ENCODE measurements at regions not wholly inside any gene's neighbourhood (a gene's known extent, or its start where the extent isn't known, plus 50 kb on each side); places are given as distances from the start of the nearest gene placed in this dataset.
"Not testable (repeated sequence)": the region's sequence is repeated elsewhere in the genome, so short reads cannot be mapped to it uniquely, and the experiment has no call there.

DNA sequence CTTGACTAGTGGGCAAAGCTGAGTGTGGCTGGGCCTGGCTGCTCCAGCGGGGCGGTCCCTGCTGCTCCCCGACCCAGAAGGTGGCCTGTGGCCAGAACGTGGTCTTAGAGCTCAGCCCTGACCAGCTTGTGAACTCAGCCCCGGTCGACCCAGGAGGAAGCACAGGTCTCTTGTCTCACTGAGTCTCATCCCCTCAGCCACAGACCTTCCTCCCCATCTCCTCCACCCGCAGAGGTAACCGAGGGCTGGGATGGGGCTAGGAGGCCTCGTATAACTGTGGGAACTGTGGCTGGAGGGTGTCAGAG, 546.2 kb upstream of the B3GAT1 start:
- Histone ChIP-seq H3K4me1 (ENCODE audit: insufficient read depth, low read length, poor library complexity, severe bottlenecking) (no peaks in the 10 kb centered on the region), H3K4me3 (ENCODE audit: low read length, poor library complexity, severe bottlenecking) (no peak overlapping the region), H3K9ac (ENCODE audit: low read depth, low read length, poor library complexity, severe bottlenecking) (no peak overlapping the region), H3K9me3 (ENCODE audit: insufficient read depth, low read depth, low read length) (peaks cover 23% of the 10 kb centered on the region; the same call in 1 of the 2 replicates), H3K27me3 (ENCODE audit: insufficient read depth, low read length, poor library complexity, severe bottlenecking) (no peaks in the 10 kb centered on the region), H4K20me1 (ENCODE audit: insufficient read depth, low read length, poor library complexity, severe bottlenecking) (no peaks in the 10 kb centered on the region), H2AFZ (ENCODE audit: low read length) (no peak overlapping the region), H3F3A (ENCODE audit: low read depth) (no peaks in the 10 kb centered on the region), H3K4me2 (ENCODE audit: low read depth, low read length, poor library complexity, severe bottlenecking) (no peak overlapping the region), H3K36me3 (ENCODE audit: insufficient read depth, low read length) (no peaks in the 10 kb centered on the region), H3K79me2 (ENCODE audit: insufficient read depth, low read length) (no peaks in the 10 kb centered on the region), H3K9me2 (replicated peaks; ENCODE audit: low read depth, low read length) (no peaks in the 10 kb centered on the region)
- no peak for TF ChIP-seq EZH2phosphoT487 (IDR thresholded peaks at IDR 0.05; ENCODE audit: borderline replicate concordance)
- TF ChIP-seq, protein P1, sequence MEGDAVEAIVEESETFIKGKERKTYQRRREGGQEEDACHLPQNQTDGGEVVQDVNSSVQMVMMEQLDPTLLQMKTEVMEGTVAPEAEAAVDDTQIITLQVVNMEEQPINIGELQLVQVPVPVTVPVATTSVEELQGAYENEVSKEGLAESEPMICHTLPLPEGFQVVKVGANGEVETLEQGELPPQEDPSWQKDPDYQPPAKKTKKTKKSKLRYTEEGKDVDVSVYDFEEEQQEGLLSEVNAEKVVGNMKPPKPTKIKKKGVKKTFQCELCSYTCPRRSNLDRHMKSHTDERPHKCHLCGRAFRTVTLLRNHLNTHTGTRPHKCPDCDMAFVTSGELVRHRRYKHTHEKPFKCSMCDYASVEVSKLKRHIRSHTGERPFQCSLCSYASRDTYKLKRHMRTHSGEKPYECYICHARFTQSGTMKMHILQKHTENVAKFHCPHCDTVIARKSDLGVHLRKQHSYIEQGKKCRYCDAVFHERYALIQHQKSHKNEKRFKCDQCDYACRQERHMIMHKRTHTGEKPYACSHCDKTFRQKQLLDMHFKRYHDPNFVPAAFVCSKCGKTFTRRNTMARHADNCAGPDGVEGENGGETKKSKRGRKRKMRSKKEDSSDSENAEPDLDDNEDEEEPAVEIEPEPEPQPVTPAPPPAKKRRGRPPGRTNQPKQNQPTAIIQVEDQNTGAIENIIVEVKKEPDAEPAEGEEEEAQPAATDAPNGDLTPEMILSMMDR (conservative IDR thresholded peaks at IDR 0.05; ENCODE audit: low read length) = no peak

- no peak overlapping the region for H3K4me2 ChIP-seq (ENCODE audit: low read depth, low read length, poor library complexity, severe bottlenecking)
- H2AFZ ChIP-seq (ENCODE audit: low read length) = no peak overlapping the region
- no peaks in the 10 kb centered on the region for H4K20me1 ChIP-seq (ENCODE audit: insufficient read depth, low read length, poor library complexity, severe bottlenecking)
- H3K9me3 ChIP-seq (ENCODE audit: insufficient read depth, low read depth, low read length) = peaks cover 26% of the 10 kb centered on the region; the same call in 1 of the 2 replicates
- no peak overlapping the region for H3K4me3 ChIP-seq (ENCODE audit: low read length, poor library complexity, severe bottlenecking)
- no peaks in the 10 kb centered on the region for H3F3A ChIP-seq (ENCODE audit: low read depth)
- no peaks in the 10 kb centered on the region for H3K27me3 ChIP-seq (ENCODE audit: insufficient read depth, low read length, poor library complexity, severe bottlenecking)
- no peaks in the 10 kb centered on the region for H3K4me1 ChIP-seq (ENCODE audit: insufficient read depth, low read length, poor library complexity, severe bottlenecking)
- no peaks in the 10 kb centered on the region for H3K36me3 ChIP-seq (ENCODE audit: insufficient read depth, low read length)
- no peak overlapping the region for H3K9ac ChIP-seq (ENCODE audit: low read depth, low read length, poor library complexity, severe bottlenecking)
- no peaks in the 10 kb centered on the region for H3K9me2 ChIP-seq (replicated peaks; ENCODE audit: low read depth, low read length)
- no peaks in the 10 kb centered on the region for H3K79me2 ChIP-seq (ENCODE audit: insufficient read depth, low read length)
- TF ChIP-seq, protein P1 (conservative IDR thresholded peaks at IDR 0.05; ENCODE audit: low read length) = no peak
- no peak for TF ChIP-seq EZH2phosphoT487 (IDR thresholded peaks at IDR 0.05; ENCODE audit: borderline replicate concordance)
These were observed 545.7 kb upstream of the B3GAT1 start for GRCh38 chr11:134957540-134958335.

GRCh38 chr11:134956450-134957210, 544.6 kb upstream of the B3GAT1 start:
- Histone ChIP-seq H3K27me3 (ENCODE audit: insufficient read depth, low read length, poor library complexity, severe bottlenecking) (no peaks in the 10 kb centered on the region), H3K36me3 (ENCODE audit: insufficient read depth, low read length) (no peaks in the 10 kb centered on the region), H3K9me2 (replicated peaks; ENCODE audit: low read depth, low read length) (no peaks in the 10 kb centered on the region), H3K4me3 (ENCODE audit: low read length, poor library complexity, severe bottlenecking) (no peak overlapping the region), H3K9ac (ENCODE audit: low read depth, low read length, poor library complexity, severe bottlenecking) (no peak overlapping the region), H3K4me2 (ENCODE audit: low read depth, low read length, poor library complexity, severe bottlenecking) (no peak overlapping the region), H4K20me1 (ENCODE audit: insufficient read depth, low read length, poor library complexity, severe bottlenecking) (no peaks in the 10 kb centered on the region), H3K79me2 (ENCODE audit: insufficient read depth, low read length) (no peaks in the 10 kb centered on the region), H3K4me1 (ENCODE audit: insufficient read depth, low read length, poor library complexity, severe bottlenecking) (no peaks in the 10 kb centered on the region), H2AFZ (ENCODE audit: low read length) (no peak overlapping the region), H3F3A (ENCODE audit: low read depth) (no peaks in the 10 kb centered on the region), H3K9me3 (ENCODE audit: insufficient read depth, low read depth, low read length) (peaks cover 25% of the 10 kb centered on the region; the same call in 1 of the 2 replicates)
- TF ChIP-seq, protein P1 (conservative IDR thresholded peaks at IDR 0.05; ENCODE audit: low read length) = no peak
- TF ChIP-seq EZH2phosphoT487 (IDR thresholded peaks at IDR 0.05; ENCODE audit: borderline replicate concordance) = no peak

GRCh38 chr11:134955970-134956369, 543.9 kb upstream of the B3GAT1 start:
- not testable (repeated sequence) for H3K4me2 ChIP-seq (ENCODE audit: low read depth, low read length, poor library complexity, severe bottlenecking); H3K9ac ChIP-seq (ENCODE audit: low read depth, low read length, poor library complexity, severe bottlenecking); H2AFZ ChIP-seq (ENCODE audit: low read length); H3K4me3 ChIP-seq (ENCODE audit: low read length, poor library complexity, severe bottlenecking); H3F3A ChIP-seq (ENCODE audit: low read depth); H3K9me2 ChIP-seq (replicated peaks; ENCODE audit: low read depth, low read length); H3K36me3 ChIP-seq (ENCODE audit: insufficient read depth, low read length); H3K79me2 ChIP-seq (ENCODE audit: insufficient read depth, low read length); H3K27me3 ChIP-seq (ENCODE audit: insufficient read depth, low read length, poor library complexity, severe bottlenecking); H3K4me1 ChIP-seq (ENCODE audit: insufficient read depth, low read length, poor library complexity, severe bottlenecking); H4K20me1 ChIP-seq (ENCODE audit: insufficient read depth, low read length, poor library complexity, severe bottlenecking)
- H3K9me3 ChIP-seq (ENCODE audit: insufficient read depth, low read depth, low read length) = peaks cover 28% of the 10 kb centered on the region; the same call in 1 of the 2 replicates

All from Loucy (cell line).